ENCODE measurements at regions not wholly inside any gene's neighbourhood (a gene's known extent, or its start where the extent isn't known, plus 50 kb on each side); places are given as distances from the start of the nearest gene placed in this dataset.

- no peaks in the 10 kb centered on the region for H3K36me3 Mint-ChIP-seq (ENCODE audit: insufficient read depth, unreplicated experiment)
- POLR2A ChIA-PET = interaction anchor here (0.5 kb wide), 1 partner anchor 540 kb away, joined by 3 read pairs; no protein-coding TSS in a partner anchor
- intact Hi-C loops (cut with micrococcal nuclease) = no loop called here
- no peaks in the 10 kb centered on the region for H3K27me3 Mint-ChIP-seq (ENCODE audit: insufficient read depth, unreplicated experiment)
- no peak for TF ChIP-seq CTCF (IDR thresholded peaks at IDR 0.05; ENCODE audit: unreplicated experiment)
- H3K4me3 Mint-ChIP-seq (ENCODE audit: unreplicated experiment) = no peak overlapping the region
- DNase-seq (ENCODE audit: unreplicated experiment) = no peak
- H3K4me1 Mint-ChIP-seq (ENCODE audit: insufficient read depth, unreplicated experiment) = peaks cover 16% of the 10 kb centered on the region
- H3K9me3 Mint-ChIP-seq (ENCODE audit: unreplicated experiment) = no peaks in the 10 kb centered on the region
- no peak overlapping the region for H3K27ac Mint-ChIP-seq (ENCODE audit: low read depth, unreplicated experiment)
- CTCF ChIA-PET = no interaction called here
- BruUV-seq (replicated peaks) = no TSS peak
These were observed 290.2 kb upstream of the CNR1 start for GRCh38 chr6:88456221-88456859.

DNA sequence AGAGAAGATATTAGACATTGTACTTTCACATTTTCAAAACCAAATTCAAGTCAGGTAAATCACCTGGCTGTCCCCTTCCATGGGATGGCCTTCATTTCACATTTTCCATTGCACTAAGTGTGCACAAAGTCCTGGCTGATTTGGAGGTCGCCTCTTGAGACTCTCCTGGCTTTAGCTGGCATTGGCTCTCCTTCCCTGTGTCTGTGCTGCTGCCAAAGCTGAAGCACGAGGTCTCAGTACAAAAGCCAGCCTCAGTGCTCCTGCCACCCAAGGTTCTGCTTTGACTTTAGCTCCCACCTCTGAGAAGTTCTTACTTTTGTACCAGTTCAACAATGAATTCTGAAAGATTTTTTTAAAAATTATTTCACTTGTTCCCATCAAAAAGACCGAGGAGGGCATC, 289.2 kb upstream of the CNR1 start:
- POLR2A ChIA-PET = no interaction called here
- DNase-seq (ENCODE audit: unreplicated experiment) = no peak
- H3K36me3 Mint-ChIP-seq (ENCODE audit: insufficient read depth, unreplicated experiment) = no peaks in the 10 kb centered on the region
- intact Hi-C loops (cut with micrococcal nuclease) = no loop called here
- CTCF ChIA-PET = interaction anchor here (0.6 kb wide), 2 partner anchors 716 to 787 kb away, joined by 3 read pairs; no protein-coding TSS in a partner anchor
- no peaks in the 10 kb centered on the region for H3K27me3 Mint-ChIP-seq (ENCODE audit: insufficient read depth, unreplicated experiment)
- peak overlapping the region; percentile 24 for H3K27ac Mint-ChIP-seq (ENCODE audit: low read depth, unreplicated experiment)
- BruUV-seq (replicated peaks) = no TSS peak
- no peak overlapping the region for H3K4me3 Mint-ChIP-seq (ENCODE audit: unreplicated experiment)
- TF ChIP-seq CTCF (IDR thresholded peaks at IDR 0.05; ENCODE audit: unreplicated experiment) = no peak
- H3K4me1 Mint-ChIP-seq (ENCODE audit: insufficient read depth, unreplicated experiment) = peaks cover 16% of the 10 kb centered on the region
- H3K9me3 Mint-ChIP-seq (ENCODE audit: unreplicated experiment) = no peaks in the 10 kb centered on the region

DNA sequence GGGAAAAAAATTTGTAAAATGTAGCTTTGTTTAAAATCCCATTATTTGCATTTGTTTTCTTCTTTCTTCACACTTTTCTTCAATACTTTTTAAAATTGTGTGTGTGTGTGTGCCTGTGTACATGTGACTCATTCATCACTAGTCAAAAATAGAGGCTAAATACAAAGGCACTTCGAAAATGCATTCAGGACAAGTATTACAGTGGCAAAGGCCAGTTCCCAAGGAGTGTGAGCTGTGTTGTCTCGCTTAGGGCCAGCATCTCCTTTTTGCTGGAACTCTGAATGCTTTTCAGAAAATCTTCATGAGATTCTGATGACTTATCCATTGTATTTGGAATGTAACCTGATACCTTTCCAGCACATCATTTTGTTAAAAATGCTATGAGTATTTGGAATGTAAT, 288.5 kb upstream of the CNR1 start:
- H3K4me1 Mint-ChIP-seq (ENCODE audit: insufficient read depth, unreplicated experiment) = peaks cover 16% of the 10 kb centered on the region
- H3K4me3 Mint-ChIP-seq (ENCODE audit: unreplicated experiment) = no peak overlapping the region
- H3K27ac Mint-ChIP-seq (ENCODE audit: low read depth, unreplicated experiment) = peak overlapping the region; percentile 24

GRCh38 chr6:88449770-88450169, 283.6 kb upstream of the CNR1 start:
- Mint-ChIP-seq H3K9me3 (ENCODE audit: unreplicated experiment) (no peaks in the 10 kb centered on the region), H3K4me1 (ENCODE audit: insufficient read depth, unreplicated experiment) (peaks cover 8% of the 10 kb centered on the region), H3K27ac (ENCODE audit: low read depth, unreplicated experiment) (no peak overlapping the region), H3K36me3 (ENCODE audit: insufficient read depth, unreplicated experiment) (no peaks in the 10 kb centered on the region), H3K4me3 (ENCODE audit: unreplicated experiment) (no peak overlapping the region), H3K27me3 (ENCODE audit: insufficient read depth, unreplicated experiment) (no peaks in the 10 kb centered on the region)
- TF ChIP-seq CTCF (IDR thresholded peaks at IDR 0.05; ENCODE audit: unreplicated experiment) = no peak
- no TSS peak for BruUV-seq (replicated peaks)
- ChIA-PET POLR2A (no interaction called here), CTCF (no interaction called here)
- peak; percentile 51 for DNase-seq (ENCODE audit: unreplicated experiment)
- intact Hi-C loops (cut with micrococcal nuclease) = no loop called here

More for the DNA sequence above, 288.5 kb upstream of the CNR1 start:
- ChIA-PET POLR2A (no interaction called here), CTCF (no interaction called here)
- H3K36me3 Mint-ChIP-seq (ENCODE audit: insufficient read depth, unreplicated experiment) = no peaks in the 10 kb centered on the region
- BruUV-seq (replicated peaks) = no TSS peak
- no peak for TF ChIP-seq CTCF (IDR thresholded peaks at IDR 0.05; ENCODE audit: unreplicated experiment)
- H3K9me3 Mint-ChIP-seq (ENCODE audit: unreplicated experiment) = no peaks in the 10 kb centered on the region
- DNase-seq (ENCODE audit: unreplicated experiment) = peak; percentile 25
- intact Hi-C loops (cut with micrococcal nuclease) = no loop called here
- no peaks in the 10 kb centered on the region for H3K27me3 Mint-ChIP-seq (ENCODE audit: insufficient read depth, unreplicated experiment)
